ENCODE measurements at regions not wholly inside any gene's neighbourhood (a gene's known extent, or its start where the extent isn't known, plus 50 kb on each side); places are given as distances from the start of the nearest gene placed in this dataset.

DNA sequence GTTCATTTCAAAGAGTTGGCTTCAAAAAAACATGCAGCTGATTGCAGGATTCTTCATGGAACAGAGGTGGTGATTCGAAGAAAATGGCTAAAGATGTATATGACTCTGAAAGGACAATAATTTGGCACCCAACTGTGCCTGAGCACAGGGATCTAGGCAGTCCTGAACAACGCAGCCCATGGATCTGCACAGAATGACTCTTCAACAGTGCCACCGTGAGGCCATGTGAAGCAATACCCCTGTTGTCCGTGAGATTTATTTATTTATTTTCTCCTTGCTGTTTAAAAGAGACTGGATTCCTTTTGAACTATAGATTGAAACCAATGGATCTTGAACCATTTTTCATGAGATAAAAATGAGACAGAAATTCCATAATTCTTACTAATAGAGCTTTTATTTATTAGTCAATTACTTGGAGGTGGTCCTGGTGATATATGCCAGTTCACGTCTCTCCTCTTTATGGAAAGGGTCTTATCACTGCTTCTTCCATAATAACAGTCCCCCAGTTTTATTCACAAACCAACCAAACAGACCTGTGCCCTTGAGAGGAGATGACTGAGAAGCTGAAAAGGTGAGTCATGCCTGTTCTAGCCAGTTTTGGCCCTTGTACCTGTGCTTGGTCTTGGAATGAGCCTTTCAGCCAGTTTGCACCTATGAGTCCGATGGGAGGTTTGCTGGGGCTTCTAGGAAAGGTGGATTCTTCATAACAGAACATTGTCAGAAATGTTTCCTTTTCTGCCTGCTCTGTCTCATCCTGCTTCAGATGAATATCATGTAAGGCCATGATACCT is 1598.3 kb downstream of the AACS start:
- DNase-seq: peak; percentile 41

DNA sequence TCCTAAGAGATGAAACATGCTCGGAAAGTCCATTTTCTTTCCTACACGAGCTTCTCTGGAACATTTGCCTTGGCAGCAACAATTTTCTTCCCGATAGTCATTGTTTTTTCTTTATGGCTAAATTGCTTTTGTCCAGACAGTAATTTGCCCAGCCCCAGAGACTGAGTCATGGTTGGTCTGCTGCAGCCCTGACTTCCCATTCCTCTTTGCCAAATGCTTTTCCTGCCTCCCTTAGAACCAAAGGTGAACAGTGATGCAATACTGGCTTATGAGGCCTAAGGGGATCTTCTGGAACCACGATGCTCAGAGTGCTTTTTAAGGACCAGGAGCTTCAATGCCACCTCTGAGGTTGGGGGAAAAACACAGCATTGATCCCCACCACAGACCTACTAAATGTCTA is 1599.6 kb upstream of the TMEM132C start:
- no peak for DNase-seq

DNA sequence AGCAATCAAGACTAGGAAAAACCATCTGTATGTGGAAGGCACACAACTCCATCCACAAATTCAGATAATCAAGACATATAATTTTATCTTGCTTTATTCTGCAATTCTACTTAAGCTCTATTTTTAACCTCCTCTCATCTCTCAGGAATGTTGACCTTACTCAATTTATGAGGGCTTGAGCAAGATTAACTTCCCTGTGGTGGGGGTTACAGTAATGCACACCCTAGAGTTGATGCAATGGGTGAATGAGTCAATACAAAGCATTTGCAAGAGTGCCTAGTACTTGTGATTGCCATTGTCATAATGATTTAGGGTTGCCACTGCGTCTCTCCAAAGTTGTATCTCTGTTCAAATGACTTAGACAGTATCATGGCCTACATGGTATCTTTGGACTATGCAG is 1598.4 kb upstream of the TMEM132C start:
- DNase-seq: no peak

DNA sequence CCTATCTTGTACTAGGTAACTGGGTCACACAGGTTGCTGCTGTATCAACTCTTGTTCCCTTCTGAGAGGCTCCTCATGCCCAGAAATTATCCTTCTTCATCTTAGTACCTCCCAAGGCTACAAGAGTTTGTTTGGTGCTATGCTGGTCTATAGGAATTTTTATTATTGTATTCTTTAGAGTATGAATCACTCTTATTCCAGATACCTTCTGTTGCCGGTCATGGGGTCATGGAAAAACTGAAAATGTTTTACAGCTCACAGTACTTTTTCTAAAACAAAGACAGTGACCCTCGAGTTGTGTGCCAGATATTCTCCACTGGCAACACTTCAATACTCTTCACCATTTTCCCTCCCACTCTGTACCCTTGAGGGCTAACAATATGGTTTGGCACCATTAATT is 1598.0 kb upstream of the TMEM132C start:
- DNase-seq: no peak

DNA sequence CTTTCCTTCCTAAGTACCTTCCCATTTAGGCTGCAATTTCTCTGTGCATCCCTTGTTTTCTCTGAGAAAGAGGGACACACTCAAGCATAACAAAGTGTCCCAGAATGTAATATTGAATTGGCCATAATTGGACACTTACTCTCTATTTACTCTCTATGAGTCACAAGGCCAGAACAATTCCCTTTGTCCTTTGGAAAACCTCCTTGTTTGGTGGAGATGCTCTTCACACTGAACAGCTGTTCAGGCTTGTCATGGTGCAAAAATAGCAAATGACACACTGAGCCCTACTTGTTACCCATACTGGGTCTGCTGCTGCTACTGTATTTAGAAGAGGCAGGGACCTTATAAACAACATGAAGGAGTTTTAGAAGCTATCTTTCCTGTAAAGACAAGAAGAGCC is 1590.5 kb upstream of the TMEM132C start:
- peak; percentile 33 for DNase-seq

DNA sequence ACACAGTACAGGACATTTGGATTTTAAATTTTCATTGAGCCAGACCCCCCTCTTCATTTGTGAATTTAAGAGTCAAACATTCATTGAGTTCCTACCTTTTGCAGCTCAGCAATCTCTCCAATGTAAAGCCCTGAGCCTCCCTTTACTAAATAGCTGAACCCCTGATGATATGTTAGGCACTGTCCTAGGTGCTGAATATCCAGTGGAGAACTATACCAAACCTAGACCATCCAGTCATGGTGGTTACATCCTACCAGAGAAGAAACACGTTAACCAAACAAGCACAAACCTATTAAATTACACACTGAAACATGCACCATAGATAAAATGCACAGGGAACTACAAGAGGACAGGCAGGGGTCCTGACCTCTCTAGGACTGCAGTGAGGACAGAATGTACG is 1585.3 kb upstream of the TMEM132C start:
- no peak for DNase-seq

DNA sequence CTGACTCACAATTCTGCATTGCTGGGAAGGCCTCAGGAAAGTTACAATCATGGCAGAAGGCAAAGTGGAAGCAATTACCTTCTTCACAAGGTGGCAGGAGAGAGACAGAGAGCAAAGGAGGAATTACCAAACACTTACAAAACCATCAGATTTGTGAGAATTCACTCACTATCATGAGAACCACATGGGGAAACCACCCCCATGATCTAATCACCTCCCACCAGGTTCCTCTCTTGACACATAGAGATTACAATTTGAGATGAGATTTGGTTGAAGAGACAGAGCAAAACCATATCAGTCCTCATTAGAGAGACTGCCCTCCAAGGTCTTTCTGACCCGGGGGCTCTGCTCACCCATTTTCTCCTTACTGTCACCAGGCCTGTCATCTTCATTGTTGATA is 1582.3 kb upstream of the TMEM132C start:
- no peak for DNase-seq

- peak; percentile 9 for DNase-seq
These were observed 1581.3 kb upstream of the TMEM132C start for GRCh38 chr12:126685636-126686035.

DNA sequence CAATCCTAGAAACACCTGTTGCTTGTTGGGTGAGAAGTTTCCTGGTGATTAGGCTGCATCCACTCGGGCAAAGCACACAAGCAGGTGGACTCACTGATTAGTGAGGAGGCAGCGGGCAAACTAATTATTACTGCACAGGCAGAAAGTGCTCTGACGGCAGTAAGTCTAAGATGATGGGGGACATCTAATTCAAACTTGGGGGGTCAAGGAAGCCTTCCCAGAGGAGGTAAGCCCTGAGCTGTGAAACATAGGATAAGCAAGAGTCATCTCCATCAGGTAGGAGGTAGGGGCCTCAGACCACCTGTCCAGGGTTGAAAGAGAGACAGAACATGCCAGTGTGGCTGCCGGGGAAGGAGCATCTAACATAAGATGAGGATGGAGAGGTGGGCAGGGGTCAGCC is 1578.4 kb upstream of the TMEM132C start:
- no peak for DNase-seq

DNA sequence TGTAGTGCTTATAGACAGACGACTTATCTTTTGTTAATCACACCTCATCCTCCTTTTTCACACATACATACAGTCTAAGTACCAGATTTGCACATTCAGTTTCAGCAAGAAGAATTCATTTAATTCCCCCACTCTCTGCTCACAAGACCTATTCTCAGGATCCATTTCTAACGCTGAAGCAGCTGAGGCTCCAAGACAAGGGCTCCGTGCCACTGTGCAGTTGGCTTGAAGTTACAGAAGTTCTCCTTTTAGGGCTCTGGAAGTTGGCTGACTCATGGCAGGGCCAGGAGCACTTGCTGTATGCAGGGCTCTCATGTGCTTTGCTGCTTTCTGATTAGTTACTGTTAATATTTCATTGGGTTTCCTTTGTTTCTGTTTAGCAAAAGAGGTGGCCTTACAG is 1566.9 kb upstream of the TMEM132C start:
- DNase-seq: no peak

- no peak for DNase-seq
These were observed 1562.4 kb upstream of the TMEM132C start for GRCh38 chr12:126704609-126705008.

GRCh38 chr12:126706300-126706699 is 1560.7 kb upstream of the TMEM132C start:
- DNase-seq: peak; percentile 11

DNA sequence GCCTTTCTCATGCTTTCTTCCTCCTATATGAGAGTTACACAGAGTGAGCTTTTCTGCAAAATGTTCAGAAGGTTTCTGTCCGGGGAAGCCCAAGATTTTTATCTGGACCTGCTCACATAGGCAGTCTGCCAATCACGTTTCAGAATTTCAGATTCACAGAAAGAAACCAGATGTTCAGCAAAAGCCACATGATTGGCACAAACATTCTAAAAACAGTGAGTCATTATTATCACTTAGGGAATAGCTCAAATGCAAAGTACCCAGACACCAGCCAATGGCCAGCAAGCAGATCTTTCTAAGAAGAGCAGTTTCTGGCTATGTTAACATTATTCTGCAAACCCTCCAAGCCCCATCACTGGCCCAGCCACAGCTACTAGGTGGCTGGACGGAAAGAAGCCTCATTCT is 1558.5 kb upstream of the TMEM132C start:
- DNase-seq: no peak

- no peak for DNase-seq
These were observed 1548.6 kb upstream of the TMEM132C start for GRCh38 chr12:126718365-126718764.

DNA sequence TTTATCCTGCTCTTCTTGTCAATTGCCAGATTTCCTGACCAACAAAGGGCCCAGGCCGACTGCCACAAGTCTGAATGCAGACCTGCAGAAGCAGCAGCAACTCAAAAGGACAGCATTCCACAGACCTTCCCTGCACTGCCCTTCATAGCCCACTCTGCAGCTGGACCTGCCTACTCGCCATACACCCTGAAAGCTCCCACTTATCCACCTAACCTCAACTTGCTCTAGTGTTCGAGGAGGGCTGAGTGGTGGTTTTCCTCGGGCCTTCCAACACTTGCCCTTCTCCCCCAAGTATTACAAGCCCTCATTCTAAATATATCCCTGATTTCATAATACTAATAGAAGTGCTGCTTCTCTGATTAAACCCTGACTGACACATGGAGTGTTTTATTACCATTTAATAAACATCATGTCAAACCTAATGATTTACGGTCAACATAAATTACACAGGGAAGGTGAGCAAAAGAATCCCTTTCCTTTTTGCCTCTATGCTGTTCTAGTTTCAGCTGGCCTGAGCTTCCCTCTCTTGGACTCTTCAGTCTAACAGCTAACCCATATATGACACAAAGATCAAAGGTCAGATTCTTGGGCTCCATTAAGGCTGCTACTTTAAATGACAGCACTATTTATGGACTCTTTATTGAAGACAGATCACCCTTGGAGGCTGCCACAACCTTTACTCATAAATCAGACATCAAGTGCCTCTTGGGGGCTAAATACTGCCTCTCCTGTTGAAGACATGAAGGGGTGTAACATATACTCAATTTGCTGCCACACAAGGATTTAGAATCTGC is 1546.9 kb upstream of the TMEM132C start:
- DNase-seq: no peak

DNA sequence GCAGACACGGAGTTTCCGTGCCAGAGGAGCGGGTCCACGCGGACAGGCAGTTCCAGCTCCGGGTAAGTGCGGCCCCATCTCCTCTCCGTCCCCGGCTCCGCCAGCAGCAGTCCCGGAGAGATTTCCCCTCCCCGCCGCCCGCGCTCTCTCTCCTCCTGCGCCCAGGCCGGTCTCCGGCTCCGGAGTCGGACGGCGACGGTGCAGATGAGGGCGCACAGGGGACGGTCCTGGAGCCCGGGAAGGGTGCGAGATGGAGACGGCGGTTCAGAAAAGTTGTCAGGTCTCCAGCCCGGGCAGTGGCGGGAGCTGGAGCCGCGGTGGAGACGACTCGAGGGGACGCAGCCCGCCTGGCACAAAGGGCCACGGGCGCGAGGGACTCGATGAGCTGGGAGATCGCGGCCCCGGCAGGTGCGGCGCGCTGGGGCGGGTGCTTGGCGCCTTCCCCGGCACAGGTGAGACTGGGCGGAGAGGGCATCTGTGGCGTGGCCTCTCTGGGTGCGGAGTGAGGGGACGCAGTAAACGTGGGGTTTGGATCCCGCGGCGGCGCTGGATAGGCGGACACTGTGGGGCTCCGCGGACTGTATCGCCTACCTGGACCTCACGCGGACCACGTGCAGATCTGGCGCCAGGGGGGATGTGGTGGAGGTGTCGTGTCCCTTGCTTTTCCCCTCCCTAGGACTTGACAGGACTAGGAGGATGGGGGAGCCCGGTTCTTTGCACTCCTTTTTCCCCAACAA is 1540.3 kb upstream of the TMEM132C start:
- no peak for DNase-seq

- no peak for DNase-seq
These were observed 1539.5 kb upstream of the TMEM132C start for GRCh38 chr12:126727218-126728075.

- DNase-seq: no peak
These were observed 1532.7 kb upstream of the TMEM132C start for GRCh38 chr12:126734296-126734695.

GRCh38 chr12:126734710-126735109 is 1532.3 kb upstream of the TMEM132C start:
- DNase-seq: no peak

- DNase-seq: no peak
These were observed 1525.3 kb upstream of the TMEM132C start for GRCh38 chr12:126741536-126742240.

DNA sequence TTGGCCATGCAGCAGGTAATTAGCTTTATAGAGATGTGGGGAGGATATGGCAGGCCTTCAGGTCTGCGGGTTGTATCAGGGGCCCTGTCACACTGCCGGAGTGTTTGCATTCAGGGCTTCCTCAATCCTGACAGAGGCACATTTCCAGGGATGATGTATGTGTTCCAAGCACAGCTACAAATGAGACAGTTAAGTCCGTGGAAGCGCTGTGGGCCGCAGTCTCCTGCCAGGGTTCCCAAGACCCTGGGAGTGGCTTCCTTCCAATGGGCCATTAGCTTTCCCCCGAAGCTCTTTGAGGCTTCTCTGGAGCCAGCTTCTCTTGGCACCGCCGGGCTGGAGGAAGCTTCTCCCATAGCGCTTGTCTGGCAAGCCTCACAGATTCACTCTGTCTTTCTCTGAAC is 1524.7 kb upstream of the TMEM132C start:
- DNase-seq: no peak

All from NCI-H1092 treated with DMSO at 0.1 percent for 48 hours (cell line).